DMS53 (cell line): ENCODE measurements at regions not wholly inside any gene's neighbourhood (a gene's known extent, or its start where the extent isn't known, plus 50 kb on each side); places are given as distances from the start of the nearest gene placed in this dataset.
"Not testable (repeated sequence)": the region's sequence is repeated elsewhere in the genome, so short reads cannot be mapped to it uniquely, and the experiment has no call there.

Experiments used
- DNase-seq: peaks from one replicate; lab custom pipeline; 2025; lab: John Stamatoyannopoulos, UW

- DNase-seq = no peak
These were observed 117.7 kb upstream of the CCDC90B start for GRCh38 chr11:83403691-83404389.

GRCh38 chr11:83401506-83402225 is 115.5 kb upstream of the CCDC90B start:
- no peak for DNase-seq

GRCh38 chr11:83394331-83394730 is 108.2 kb upstream of the CCDC90B start:
- no peak for DNase-seq

- DNase-seq = no peak
These were observed 106.4 kb upstream of the CCDC90B start for GRCh38 chr11:83392556-83392955.

GRCh38 chr11:83389975-83390374 is 103.8 kb upstream of the CCDC90B start:
- no peak for DNase-seq

GRCh38 chr11:83383838-83384237 is 97.7 kb upstream of the CCDC90B start:
- DNase-seq = not testable (repeated sequence)

GRCh38 chr11:83374311-83374710 is 88.1 kb upstream of the CCDC90B start:
- DNase-seq = no peak

GRCh38 chr11:83371489-83371888 is 85.3 kb upstream of the CCDC90B start:
- no peak for DNase-seq

GRCh38 chr11:83367745-83368144 is 81.6 kb upstream of the CCDC90B start:
- DNase-seq = peak; percentile 32

GRCh38 chr11:83364500-83365045 is 78.4 kb upstream of the CCDC90B start:
- no peak for DNase-seq

GRCh38 chr11:83363312-83363711 is 77.1 kb upstream of the CCDC90B start:
- DNase-seq = no peak

- no peak for DNase-seq
These were observed 75.7 kb upstream of the CCDC90B start for GRCh38 chr11:83361831-83362230.

GRCh38 chr11:83355391-83355790 is 69.2 kb upstream of the CCDC90B start:
- no peak for DNase-seq

- DNase-seq = no peak
These were observed 64.0 kb upstream of the CCDC90B start for GRCh38 chr11:83350187-83350586.

GRCh38 chr11:83349296-83349695 is 63.1 kb upstream of the CCDC90B start:
- no peak for DNase-seq

GRCh38 chr11:83346706-83347105 is 60.5 kb upstream of the CCDC90B start:
- not testable (repeated sequence) for DNase-seq

- not testable (repeated sequence) for DNase-seq
These were observed 58.4 kb upstream of the CCDC90B start for GRCh38 chr11:83344521-83344920.

GRCh38 chr11:83336993-83337392 is 50.8 kb upstream of the CCDC90B start:
- peak; percentile 55 for DNase-seq
